CD4-positive, alpha-beta T cell treated with Interleukin-12 subunit alpha and Interleukin-12 subunit beta, for 1 hour (primary cell): ENCODE measurements at regions not wholly inside any gene's neighbourhood (a gene's known extent, or its start where the extent isn't known, plus 50 kb on each side); places are given as distances from the start of the nearest gene placed in this dataset.

Experiments used
- DNase-seq: peaks from one replicate; pipeline ENCODE4 v3.0.0-alpha.2; 2020

GRCh38 chr12:47558625-47559345, 147.0 kb downstream of the RPAP3 start:
- DNase-seq = no peak

DNA sequence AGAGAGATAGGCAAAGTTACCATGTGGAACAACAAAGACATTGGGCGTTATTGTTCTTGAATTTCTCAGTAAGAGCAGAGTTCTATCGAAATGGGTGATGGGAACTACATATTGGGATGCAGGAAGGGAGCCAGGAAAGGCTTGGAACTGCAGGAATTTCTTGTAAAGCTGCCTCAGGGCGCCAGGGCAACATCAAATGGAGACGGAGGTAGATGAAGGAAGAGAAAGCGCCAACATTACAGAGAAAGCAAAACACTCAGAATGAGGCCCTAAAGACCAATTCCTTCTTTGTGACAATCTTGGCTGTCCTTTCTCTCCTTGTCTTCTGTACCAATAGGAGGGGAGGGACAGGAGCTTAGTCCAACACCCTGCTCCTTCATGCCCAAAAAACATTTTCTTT, 148.4 kb downstream of the RPAP3 start:
- DNase-seq = no peak

GRCh38 chr12:47556261-47557030, 149.4 kb downstream of the RPAP3 start:
- no peak for DNase-seq

- no peak for DNase-seq
These were observed 151.7 kb downstream of the RPAP3 start for GRCh38 chr12:47554046-47554653.

DNA sequence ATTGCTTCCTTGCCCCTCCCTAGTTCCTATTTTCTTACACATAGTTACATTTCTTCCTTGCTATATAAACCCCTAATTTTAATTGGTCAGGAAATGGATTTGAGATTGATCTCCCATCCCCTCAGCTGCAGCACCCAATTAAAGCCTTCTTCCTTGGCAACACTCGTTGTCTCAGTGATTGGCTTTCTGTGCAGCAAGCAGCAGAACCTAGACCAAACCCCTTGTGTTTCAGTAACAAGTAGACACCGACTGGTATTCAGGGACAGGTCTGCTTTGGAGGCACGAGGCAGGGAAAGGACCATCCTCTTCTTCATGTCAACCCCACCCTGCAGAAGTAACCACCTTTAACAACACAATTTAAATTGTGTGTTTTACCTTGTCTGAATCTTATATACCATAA, 152.6 kb downstream of the RPAP3 start:
- DNase-seq = no peak

DNA sequence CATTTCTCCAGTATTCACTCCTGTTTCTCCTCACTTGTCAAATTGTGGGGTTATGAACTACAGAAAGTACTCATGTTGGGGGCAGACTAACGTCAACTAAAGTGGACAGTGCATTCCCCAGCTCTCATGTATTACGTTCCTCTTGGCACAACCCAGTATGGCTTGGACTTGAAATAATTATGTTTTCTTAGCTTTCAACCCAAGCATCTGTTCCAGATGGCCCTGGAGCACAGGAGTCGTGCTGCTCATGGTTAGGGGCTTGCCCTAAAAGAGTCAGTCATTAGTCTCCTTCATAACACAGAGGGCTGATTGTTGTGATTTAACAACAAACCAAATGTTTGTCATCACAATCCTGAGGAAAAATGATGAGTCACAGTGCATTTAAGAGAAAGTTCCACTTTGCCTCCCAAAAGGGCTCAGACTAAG, 154.4 kb downstream of the RPAP3 start:
- DNase-seq = no peak

DNA sequence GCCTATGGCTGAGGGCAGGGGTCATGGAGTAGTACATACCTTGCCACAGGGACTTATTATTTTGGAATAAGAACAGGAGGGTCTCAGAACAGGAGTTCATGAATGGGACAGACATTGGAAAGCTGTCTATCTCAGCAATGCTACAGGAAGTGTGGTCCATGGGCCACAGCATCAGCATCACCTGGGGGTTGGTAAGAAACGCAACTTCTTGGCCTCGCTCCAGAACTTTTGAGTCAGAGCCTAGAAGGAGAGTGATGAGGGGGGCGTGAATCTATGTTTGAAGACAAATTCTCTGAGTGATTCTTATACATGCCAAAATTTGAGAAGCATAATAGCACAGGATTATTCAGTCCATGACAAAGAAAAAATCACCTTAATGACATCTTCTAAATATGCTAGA, 156.6 kb downstream of the RPAP3 start:
- DNase-seq = no peak

DNA sequence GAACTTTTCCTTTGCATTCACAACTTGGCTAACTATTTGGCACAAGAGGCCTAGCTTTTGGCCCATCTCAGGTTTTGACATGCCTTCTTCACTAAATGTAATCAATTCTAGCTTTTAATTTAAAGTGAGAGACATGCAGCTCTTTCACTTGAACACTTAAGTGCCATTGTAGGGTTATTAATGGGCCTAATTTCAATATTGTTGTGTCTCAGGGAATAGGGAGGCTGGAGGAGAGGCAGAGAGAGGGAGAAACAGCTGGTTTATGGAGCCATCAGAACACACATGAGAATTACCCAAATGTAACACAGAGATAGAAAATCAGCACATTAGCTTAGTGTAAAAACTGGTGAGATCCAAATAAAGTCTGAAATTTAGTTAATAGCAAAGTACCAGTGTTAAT, 157.4 kb downstream of the RPAP3 start:
- no peak for DNase-seq

GRCh38 chr12:47547077-47547476, 158.8 kb downstream of the RPAP3 start:
- no peak for DNase-seq

GRCh38 chr12:47545938-47546609, 159.8 kb downstream of the RPAP3 start:
- DNase-seq = no peak

- DNase-seq = no peak
These were observed 171.1 kb downstream of the RPAP3 start for GRCh38 chr12:47534695-47535094.

DNA sequence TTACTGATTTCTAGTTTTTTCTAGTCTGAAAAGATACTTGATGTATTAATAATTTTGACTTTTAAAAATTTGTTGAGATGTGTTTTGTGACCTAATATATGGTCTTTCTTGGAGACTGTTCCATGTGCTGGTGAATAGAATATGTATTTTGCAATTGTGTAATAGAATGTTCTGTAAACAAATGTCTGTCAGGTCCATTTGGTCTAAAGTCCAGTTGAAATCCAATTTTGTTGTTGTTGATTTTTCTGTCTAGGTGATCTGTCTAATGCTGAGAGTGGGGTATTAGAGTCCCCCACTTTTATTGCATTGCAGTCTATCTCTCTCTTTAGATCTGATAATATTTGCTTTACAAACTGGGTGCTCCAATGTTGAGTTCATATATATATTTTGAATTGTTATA, 175.8 kb downstream of the RPAP3 start:
- DNase-seq = no peak

GRCh38 chr12:47527816-47528215, 178.0 kb downstream of the RPAP3 start:
- DNase-seq = no peak

DNA sequence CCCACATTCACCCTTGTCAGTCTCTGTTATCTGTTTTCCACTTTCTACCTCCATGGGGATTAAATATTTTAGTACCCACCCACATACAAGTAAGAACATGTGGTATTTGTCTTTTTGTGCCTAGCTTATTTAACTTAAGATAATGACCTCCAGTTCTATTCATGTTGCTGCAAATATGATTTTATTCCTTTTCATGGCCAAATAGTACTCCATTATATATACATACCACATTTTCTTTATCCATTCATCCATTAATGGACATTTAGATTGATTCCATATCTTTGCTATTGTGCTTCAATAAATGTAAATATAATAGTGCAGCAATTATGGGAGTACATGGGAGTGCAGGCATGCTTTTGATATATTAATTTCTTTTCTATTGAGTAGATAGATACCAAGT, 185.8 kb downstream of the RPAP3 start:
- no peak for DNase-seq

- no peak for DNase-seq
These were observed 188.7 kb downstream of the RPAP3 start for GRCh38 chr12:47517122-47517521.

DNA sequence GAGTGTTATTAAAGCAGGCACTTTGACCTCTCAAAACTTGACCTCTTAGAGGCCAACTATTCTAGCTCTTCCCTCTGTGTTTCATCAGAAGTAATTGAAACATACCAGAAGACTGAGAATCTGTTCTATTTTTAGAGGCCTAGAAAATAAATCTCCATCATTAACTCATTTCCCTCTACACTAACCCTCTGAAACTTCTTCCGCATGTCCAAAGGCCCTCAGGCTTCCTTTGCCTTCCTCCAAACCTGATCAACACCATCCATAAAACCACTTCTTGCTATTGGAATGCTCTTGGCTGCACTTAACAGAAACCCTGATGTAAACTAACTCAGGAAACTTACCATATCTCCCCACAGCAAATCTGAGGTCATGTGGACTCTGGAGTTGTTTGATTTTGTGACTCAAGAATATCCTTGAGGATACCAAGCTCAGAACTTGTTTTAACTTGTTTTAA, 196.4 kb downstream of the RPAP3 start:
- no peak for DNase-seq

- no peak for DNase-seq
These were observed 198.6 kb downstream of the RPAP3 start for GRCh38 chr12:47507221-47507620.

DNA sequence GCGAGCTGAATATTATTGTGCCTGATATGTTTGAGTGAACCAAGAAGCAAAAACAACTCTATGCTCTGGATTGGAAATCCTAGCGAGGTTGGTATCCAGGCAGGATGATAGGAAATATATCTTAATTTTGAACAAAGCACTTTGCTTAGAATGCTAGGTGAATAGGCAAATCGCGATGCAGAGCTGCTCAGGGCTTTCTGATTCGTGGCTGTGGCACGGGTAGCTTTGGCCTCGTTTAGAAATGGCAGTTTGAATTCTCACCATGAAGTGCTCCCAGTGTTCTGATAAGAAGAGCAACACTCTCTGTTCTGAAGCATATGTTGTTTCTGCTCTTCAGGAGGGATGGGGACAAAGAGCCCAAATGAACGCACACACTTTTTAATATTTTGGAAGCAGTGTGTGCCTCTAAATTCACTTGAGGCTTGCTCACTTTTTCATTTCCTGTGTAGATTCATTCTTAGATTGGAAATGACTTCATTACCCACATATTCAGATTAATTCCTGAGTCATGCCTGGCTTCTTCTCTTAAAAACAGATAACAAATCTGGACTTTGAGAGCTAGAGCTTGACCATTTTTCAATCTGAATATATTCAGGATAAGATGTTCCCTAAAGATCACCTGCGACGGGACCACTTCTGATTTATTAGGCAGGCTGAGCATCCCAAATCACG, 200.9 kb downstream of the RPAP3 start:
- no peak for DNase-seq

DNA sequence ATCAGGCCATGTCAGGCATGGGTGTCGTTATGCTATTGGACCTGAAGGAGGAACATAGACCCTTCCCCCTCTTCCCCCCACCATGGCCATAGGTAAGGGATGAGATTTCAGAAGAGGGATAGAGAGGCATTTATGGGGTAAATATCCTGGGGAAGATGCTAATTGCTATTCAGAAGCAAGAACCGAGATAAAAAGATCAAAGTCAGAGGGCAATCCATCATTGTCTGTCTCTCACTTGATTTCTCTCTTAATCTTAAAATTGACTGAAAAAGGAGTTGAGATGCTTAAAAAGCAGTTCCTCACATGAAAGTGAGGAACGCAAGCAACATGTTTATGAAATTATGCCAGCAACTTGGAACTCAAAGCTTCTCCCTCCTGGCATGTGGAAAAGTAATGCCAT, 212.0 kb downstream of the RPAP3 start:
- no peak for DNase-seq

DNA sequence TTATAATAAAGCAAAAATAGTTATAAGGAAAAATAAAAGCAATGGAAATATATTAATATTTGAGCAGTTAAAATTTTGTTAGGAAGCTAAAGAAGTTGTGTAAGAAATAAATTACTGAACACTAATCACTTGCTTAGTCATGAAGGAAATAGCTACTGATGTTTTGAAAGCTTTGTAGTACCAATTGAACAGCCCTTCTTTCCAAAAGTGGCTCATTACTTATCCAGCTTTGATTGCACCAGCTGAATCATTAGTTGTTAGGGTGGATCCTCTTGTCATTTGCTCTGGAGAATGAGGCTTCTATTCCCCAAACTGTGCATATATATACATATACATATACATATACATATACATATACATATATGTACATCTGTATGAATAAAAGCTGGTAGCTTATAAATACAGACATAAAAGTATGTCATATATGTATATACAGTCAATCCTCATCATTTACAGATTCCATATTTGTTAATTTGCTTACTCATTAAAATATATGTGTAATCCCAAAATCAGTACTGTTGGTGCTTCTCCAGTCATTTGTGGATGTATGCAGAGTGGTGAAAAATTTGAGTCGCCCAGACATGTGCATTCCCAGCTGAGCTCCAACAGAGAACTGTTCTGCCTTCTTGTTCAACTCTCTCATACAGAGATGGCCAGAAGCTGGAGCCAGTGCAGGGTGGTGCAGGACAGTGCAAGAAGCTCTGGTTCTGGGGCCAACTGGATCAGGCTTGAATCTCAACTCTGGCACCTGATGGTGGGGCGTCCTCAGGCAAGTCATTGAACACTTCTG, 214.1 kb downstream of the RPAP3 start:
- no peak for DNase-seq

- DNase-seq = no peak
These were observed 216.9 kb downstream of the RPAP3 start for GRCh38 chr12:47488888-47489287.

- DNase-seq = no peak
These were observed 224.8 kb downstream of the RPAP3 start for GRCh38 chr12:47481041-47481440.
